ENCODE measurements at regions not wholly inside any gene's neighbourhood (a gene's known extent, or its start where the extent isn't known, plus 50 kb on each side); places are given as distances from the start of the nearest gene placed in this dataset.

GRCh38 chr4:108427946-108428485 lies 192.4 kb upstream of the RPL34 start:
- Histone ChIP-seq H3K23ac (ENCODE audit: low read length) (no peak overlapping the region), H3K4me2 (ENCODE audit: low read length) (no peak overlapping the region), H3K36me3 (ENCODE audit: control insufficient read depth, insufficient read depth, low read length) (no peaks in the 10 kb centered on the region), H4K8ac (ENCODE audit: low read depth, low read length) (no peak overlapping the region), H3K4ac (ENCODE audit: low read depth, low read length) (no peak overlapping the region), H3K9ac (ENCODE audit: low read length) (no peak overlapping the region), H2BK5ac (ENCODE audit: low read length) (no peak overlapping the region), H3K4me1 (ENCODE audit: control insufficient read depth, low read depth, low read length) (no peaks in the 10 kb centered on the region), H3K56ac (ENCODE audit: low read length) (no peak overlapping the region), H3K79me2 (ENCODE audit: control insufficient read depth, insufficient read depth, low read length) (no peaks in the 10 kb centered on the region), H4K5ac (ENCODE audit: low read length) (no peak overlapping the region), H2BK15ac (replicated peaks; ENCODE audit: low read depth) (no peak overlapping the region), H2BK120ac (ENCODE audit: low read depth, low read length) (no peak overlapping the region), H3K18ac (ENCODE audit: low read length) (no peak overlapping the region), H3K27me3 (ENCODE audit: insufficient read depth, low read length, poor library complexity) (no peaks in the 10 kb centered on the region), H3K4me3 (ENCODE audit: low read length) (no peak overlapping the region), H3K79me1 (ENCODE audit: low read length) (no peaks in the 10 kb centered on the region), H2AK5ac (ENCODE audit: low read length) (no peak overlapping the region), H3K27ac (ENCODE audit: low read depth, low read length) (no peak overlapping the region)
- no peak for DNase-seq
- no CpG with 5 or more reads among the region's 2 CpGs for WGBS (ENCODE audit: extremely low coverage, insufficient coverage, low lambda C conversion rate)

GRCh38 chr4:108426493-108426892 lies 193.9 kb upstream of the RPL34 start:
- Histone ChIP-seq H2BK5ac (ENCODE audit: low read length) (no peak overlapping the region), H3K23ac (ENCODE audit: low read length) (no peak overlapping the region), H3K36me3 (ENCODE audit: control insufficient read depth, insufficient read depth, low read length) (no peaks in the 10 kb centered on the region), H3K18ac (ENCODE audit: low read length) (no peak overlapping the region), H4K8ac (ENCODE audit: low read depth, low read length) (no peak overlapping the region), H3K27me3 (ENCODE audit: insufficient read depth, low read length, poor library complexity) (no peaks in the 10 kb centered on the region), H3K4me3 (ENCODE audit: low read length) (no peak overlapping the region), H2BK15ac (replicated peaks; ENCODE audit: low read depth) (no peak overlapping the region), H2BK120ac (ENCODE audit: low read depth, low read length) (no peak overlapping the region), H3K4me2 (ENCODE audit: low read length) (no peak overlapping the region), H3K9ac (ENCODE audit: low read length) (no peak overlapping the region), H2AK5ac (ENCODE audit: low read length) (no peak overlapping the region), H3K56ac (ENCODE audit: low read length) (no peak overlapping the region), H3K4me1 (ENCODE audit: control insufficient read depth, low read depth, low read length) (no peaks in the 10 kb centered on the region), H3K27ac (ENCODE audit: low read depth, low read length) (no peak overlapping the region), H3K79me1 (ENCODE audit: low read length) (no peaks in the 10 kb centered on the region), H3K4ac (ENCODE audit: low read depth, low read length) (no peak overlapping the region), H4K5ac (ENCODE audit: low read length) (no peak overlapping the region), H3K79me2 (ENCODE audit: control insufficient read depth, insufficient read depth, low read length) (no peaks in the 10 kb centered on the region)
- no peak for DNase-seq
- WGBS (ENCODE audit: extremely low coverage, insufficient coverage, low lambda C conversion rate): no CpG with 5 or more reads among the region's 3 CpGs

- Histone ChIP-seq H3K79me1 (ENCODE audit: low read length) (no peaks in the 10 kb centered on the region), H2BK5ac (ENCODE audit: low read length) (no peak overlapping the region), H4K8ac (ENCODE audit: low read depth, low read length) (no peak overlapping the region), H3K79me2 (ENCODE audit: control insufficient read depth, insufficient read depth, low read length) (no peaks in the 10 kb centered on the region), H3K36me3 (ENCODE audit: control insufficient read depth, insufficient read depth, low read length) (no peaks in the 10 kb centered on the region), H2BK15ac (replicated peaks; ENCODE audit: low read depth) (no peak overlapping the region), H3K27ac (ENCODE audit: low read depth, low read length) (no peak overlapping the region), H4K5ac (ENCODE audit: low read length) (no peak overlapping the region), H3K4ac (ENCODE audit: low read depth, low read length) (no peak overlapping the region), H3K56ac (ENCODE audit: low read length) (no peak overlapping the region), H3K4me1 (ENCODE audit: control insufficient read depth, low read depth, low read length) (no peaks in the 10 kb centered on the region), H3K4me3 (ENCODE audit: low read length) (no peak overlapping the region), H2AK5ac (ENCODE audit: low read length) (no peak overlapping the region), H3K9ac (ENCODE audit: low read length) (no peak overlapping the region), H3K27me3 (ENCODE audit: insufficient read depth, low read length, poor library complexity) (no peaks in the 10 kb centered on the region), H2BK120ac (ENCODE audit: low read depth, low read length) (no peak overlapping the region), H3K18ac (ENCODE audit: low read length) (no peak overlapping the region), H3K23ac (ENCODE audit: low read length) (no peak overlapping the region), H3K4me2 (ENCODE audit: low read length) (no peak overlapping the region)
- no peak for DNase-seq
- no CpG with 5 or more reads among the region's 3 CpGs for WGBS (ENCODE audit: extremely low coverage, insufficient coverage, low lambda C conversion rate)
These were observed 194.4 kb upstream of the RPL34 start for GRCh38 chr4:108425988-108426387.

- Histone ChIP-seq H3K23ac (ENCODE audit: low read length) (no peak overlapping the region), H3K36me3 (ENCODE audit: control insufficient read depth, insufficient read depth, low read length) (no peaks in the 10 kb centered on the region), H3K4me2 (ENCODE audit: low read length) (no peak overlapping the region), H3K18ac (ENCODE audit: low read length) (no peak overlapping the region), H3K79me2 (ENCODE audit: control insufficient read depth, insufficient read depth, low read length) (no peaks in the 10 kb centered on the region), H3K9ac (ENCODE audit: low read length) (no peak overlapping the region), H3K27ac (ENCODE audit: low read depth, low read length) (no peak overlapping the region), H3K27me3 (ENCODE audit: insufficient read depth, low read length, poor library complexity) (no peaks in the 10 kb centered on the region), H4K5ac (ENCODE audit: low read length) (no peak overlapping the region), H3K4me3 (ENCODE audit: low read length) (no peak overlapping the region), H3K4ac (ENCODE audit: low read depth, low read length) (no peak overlapping the region), H3K79me1 (ENCODE audit: low read length) (no peaks in the 10 kb centered on the region), H2BK120ac (ENCODE audit: low read depth, low read length) (no peak overlapping the region), H3K56ac (ENCODE audit: low read length) (no peak overlapping the region), H3K4me1 (ENCODE audit: control insufficient read depth, low read depth, low read length) (no peaks in the 10 kb centered on the region), H4K8ac (ENCODE audit: low read depth, low read length) (no peak overlapping the region), H2AK5ac (ENCODE audit: low read length) (no peak overlapping the region), H2BK5ac (ENCODE audit: low read length) (no peak overlapping the region), H2BK15ac (replicated peaks; ENCODE audit: low read depth) (no peak overlapping the region)
- no peak for DNase-seq
- no CpG with 5 or more reads among the region's 1 CpG for WGBS (ENCODE audit: extremely low coverage, insufficient coverage, low lambda C conversion rate)
These were observed 202.5 kb upstream of the RPL34 start for GRCh38 chr4:108417923-108418322.

GRCh38 chr4:108416831-108417230 lies 203.5 kb upstream of the RPL34 start:
- Histone ChIP-seq H3K9ac (ENCODE audit: low read length) (no peak overlapping the region), H2BK120ac (ENCODE audit: low read depth, low read length) (no peak overlapping the region)

GRCh38 chr4:108415389-108415788 lies 205.0 kb upstream of the RPL34 start:
- Histone ChIP-seq H3K23ac (ENCODE audit: low read length) (no peak overlapping the region), H3K27me3 (ENCODE audit: insufficient read depth, low read length, poor library complexity) (no peaks in the 10 kb centered on the region), H3K9ac (ENCODE audit: low read length) (no peak overlapping the region), H2BK120ac (ENCODE audit: low read depth, low read length) (no peak overlapping the region), H3K56ac (ENCODE audit: low read length) (no peak overlapping the region), H2AK5ac (ENCODE audit: low read length) (no peak overlapping the region), H3K27ac (ENCODE audit: low read depth, low read length) (no peak overlapping the region), H3K4me2 (ENCODE audit: low read length) (no peak overlapping the region), H3K36me3 (ENCODE audit: control insufficient read depth, insufficient read depth, low read length) (no peaks in the 10 kb centered on the region), H3K4me1 (ENCODE audit: control insufficient read depth, low read depth, low read length) (no peaks in the 10 kb centered on the region), H3K79me1 (ENCODE audit: low read length) (no peaks in the 10 kb centered on the region), H3K79me2 (ENCODE audit: control insufficient read depth, insufficient read depth, low read length) (no peaks in the 10 kb centered on the region), H4K8ac (ENCODE audit: low read depth, low read length) (no peak overlapping the region), H2BK5ac (ENCODE audit: low read length) (no peak overlapping the region), H2BK15ac (replicated peaks; ENCODE audit: low read depth) (no peak overlapping the region), H4K5ac (ENCODE audit: low read length) (no peak overlapping the region), H3K4me3 (ENCODE audit: low read length) (no peak overlapping the region), H3K4ac (ENCODE audit: low read depth, low read length) (no peak overlapping the region), H3K18ac (ENCODE audit: low read length) (no peak overlapping the region)
- DNase-seq: no peak
- no CpG with 5 or more reads among the region's 7 CpGs for WGBS (ENCODE audit: extremely low coverage, insufficient coverage, low lambda C conversion rate)

More at GRCh38 chr4:108416831-108417230, 203.5 kb upstream of the RPL34 start:
- Histone ChIP-seq H3K4me3 (ENCODE audit: low read length) (no peak overlapping the region), H3K79me1 (ENCODE audit: low read length) (no peaks in the 10 kb centered on the region), H2AK5ac (ENCODE audit: low read length) (no peak overlapping the region), H4K5ac (ENCODE audit: low read length) (no peak overlapping the region), H3K4me2 (ENCODE audit: low read length) (no peak overlapping the region), H3K79me2 (ENCODE audit: control insufficient read depth, insufficient read depth, low read length) (no peaks in the 10 kb centered on the region), H2BK15ac (replicated peaks; ENCODE audit: low read depth) (no peak overlapping the region), H2BK5ac (ENCODE audit: low read length) (no peak overlapping the region), H3K27me3 (ENCODE audit: insufficient read depth, low read length, poor library complexity) (no peaks in the 10 kb centered on the region), H3K4me1 (ENCODE audit: control insufficient read depth, low read depth, low read length) (no peaks in the 10 kb centered on the region), H3K18ac (ENCODE audit: low read length) (no peak overlapping the region), H3K56ac (ENCODE audit: low read length) (no peak overlapping the region), H3K4ac (ENCODE audit: low read depth, low read length) (no peak overlapping the region), H3K36me3 (ENCODE audit: control insufficient read depth, insufficient read depth, low read length) (no peaks in the 10 kb centered on the region), H3K23ac (ENCODE audit: low read length) (no peak overlapping the region), H3K27ac (ENCODE audit: low read depth, low read length) (no peak overlapping the region), H4K8ac (ENCODE audit: low read depth, low read length) (no peak overlapping the region)
- WGBS (ENCODE audit: extremely low coverage, insufficient coverage, low lambda C conversion rate): no CpG with 5 or more reads among the region's 3 CpGs
- DNase-seq: no peak
